NCI-H2227 (cell line): ENCODE measurements at regions not wholly inside any gene's neighbourhood (a gene's known extent, or its start where the extent isn't known, plus 50 kb on each side); places are given as distances from the start of the nearest gene placed in this dataset.
"Not testable (repeated sequence)": the region's sequence is repeated elsewhere in the genome, so short reads cannot be mapped to it uniquely, and the experiment has no call there.

Experiments used
- DNase-seq: peaks from one replicate; lab custom pipeline; 2025; ENCODE audit not compliant: unreplicated experiment; lab: John Stamatoyannopoulos, UW

DNA sequence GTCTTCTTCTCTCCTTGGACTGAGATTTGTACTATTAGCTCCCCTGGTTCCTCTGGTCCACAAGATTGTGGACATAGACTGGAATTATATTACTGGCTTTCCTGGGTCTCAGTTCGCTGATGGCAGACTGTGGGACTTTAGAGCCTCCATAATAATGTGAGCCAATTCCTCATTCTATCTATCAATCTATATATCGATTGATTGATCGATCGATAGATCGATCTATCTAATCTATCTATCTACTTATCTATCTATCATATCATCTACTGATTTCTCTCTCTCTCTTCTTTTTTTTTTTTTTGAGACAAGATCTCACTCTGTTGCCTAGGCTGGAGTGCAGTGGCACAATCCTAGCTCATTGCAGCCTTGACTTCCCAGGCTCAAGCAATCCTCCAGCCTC, 51.5 kb upstream of the DDR1 start:
- no peak for DNase-seq

DNA sequence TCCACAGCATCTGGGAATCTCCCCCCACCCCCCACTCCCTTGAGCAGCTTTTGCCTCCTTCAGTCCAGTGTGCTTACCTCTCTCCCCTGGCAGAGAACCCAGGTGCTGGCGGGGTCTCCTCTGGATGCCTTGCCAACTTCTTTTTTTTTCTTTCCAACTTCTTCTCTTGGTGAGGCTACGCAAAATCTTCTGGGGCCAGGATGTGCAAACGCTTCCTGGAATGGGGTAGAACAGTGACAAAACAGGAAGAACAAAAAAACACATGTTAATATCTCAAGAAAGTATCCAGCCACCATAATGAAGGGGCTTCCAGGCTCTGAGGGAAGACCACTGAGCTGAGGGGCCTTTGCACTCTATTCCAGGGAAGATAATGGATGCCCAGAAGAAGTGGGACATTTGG, 53.9 kb upstream of the DDR1 start:
- DNase-seq: no peak

DNA sequence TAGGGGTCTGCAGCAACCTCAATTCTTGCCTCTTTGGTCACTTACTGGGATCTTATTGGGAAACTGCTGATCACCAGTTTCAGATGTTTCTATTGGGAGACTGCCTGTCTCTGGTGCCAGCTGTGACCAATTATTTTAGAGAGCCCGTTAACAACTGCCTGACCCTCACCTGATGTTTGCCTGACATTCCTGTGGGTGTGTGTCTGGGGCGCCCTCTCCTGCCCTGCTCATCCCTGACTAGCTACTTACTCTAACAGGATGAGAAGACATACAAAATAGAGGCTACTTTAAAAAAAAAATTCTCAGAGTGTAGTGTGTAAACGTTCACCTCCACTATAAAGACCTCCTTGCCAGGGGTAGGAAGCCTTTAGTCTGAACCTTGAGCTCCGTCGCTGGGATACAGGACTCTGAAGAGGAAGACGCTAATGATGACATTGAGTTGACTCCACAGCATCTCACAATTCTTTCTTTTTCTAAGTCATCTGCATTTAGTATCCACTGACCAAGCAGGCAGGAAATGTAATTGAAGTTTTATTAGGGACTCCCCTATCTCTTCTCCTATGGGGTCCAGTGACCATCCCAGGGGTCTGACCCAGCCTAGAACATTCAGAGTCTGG, 54.6 kb upstream of the DDR1 start:
- DNase-seq: no peak

DNA sequence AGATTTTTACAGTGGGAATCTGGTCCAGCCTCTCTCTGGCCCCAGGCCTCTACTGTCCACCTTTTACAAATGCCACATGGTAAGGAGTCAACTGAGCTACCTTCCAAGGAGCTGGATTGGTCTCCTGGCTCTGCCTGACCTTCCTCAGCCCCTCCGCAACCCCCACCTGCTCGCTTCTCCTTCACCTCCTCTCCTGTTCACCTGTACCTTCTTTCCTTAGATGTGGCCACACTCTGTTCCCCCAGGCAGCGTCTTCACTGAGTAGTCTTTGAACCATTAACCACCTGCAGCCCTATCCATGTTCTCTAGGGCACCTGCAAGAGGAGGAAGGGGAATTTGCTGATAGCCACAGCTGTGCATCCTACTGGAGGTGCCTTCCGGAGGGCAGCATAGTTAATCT, 55.3 kb upstream of the DDR1 start:
- no peak for DNase-seq

DNA sequence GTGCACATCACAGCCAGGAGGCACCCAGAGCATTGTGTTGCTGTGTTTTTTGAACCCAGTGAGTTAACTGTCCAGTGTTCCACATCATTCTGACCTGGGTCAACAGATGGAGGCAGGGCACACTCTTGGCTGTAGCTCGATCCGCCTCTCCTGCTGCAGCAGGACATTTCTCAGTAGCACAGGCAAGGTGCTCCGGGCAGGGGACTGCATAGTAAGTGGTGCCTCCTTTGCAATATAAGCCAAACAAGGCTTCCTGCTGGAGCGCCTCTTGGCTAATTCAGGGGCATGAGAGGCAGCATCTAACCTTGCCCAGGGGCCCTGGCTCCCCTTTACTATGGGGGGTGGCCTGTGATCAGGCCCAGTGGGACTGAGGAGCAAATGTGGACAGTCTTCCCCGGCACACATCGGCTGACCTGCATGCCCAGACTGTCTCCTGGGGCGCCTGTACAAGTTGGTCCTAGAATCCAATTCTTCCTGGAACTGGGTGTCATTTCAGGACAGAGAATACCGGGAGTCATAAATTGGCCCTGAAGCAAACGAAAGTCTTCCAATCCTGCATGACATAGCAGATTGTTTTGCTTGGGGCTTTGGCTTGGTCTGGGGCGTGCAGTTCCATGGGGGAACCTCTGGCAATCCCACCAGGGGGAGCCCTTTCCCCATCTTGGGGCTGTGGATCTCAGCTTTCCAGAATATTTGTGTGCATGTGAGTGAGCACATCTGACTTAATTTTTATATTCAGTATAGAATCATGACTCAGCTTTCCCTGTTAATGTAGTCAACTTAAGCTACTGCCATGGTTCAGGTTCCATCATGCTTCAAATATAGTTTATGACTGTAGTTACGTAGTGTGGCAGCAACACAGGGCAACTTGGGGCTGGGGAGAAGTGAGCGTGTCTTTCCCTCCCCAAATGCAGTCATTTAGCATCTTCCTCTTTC, 56.0 kb upstream of the DDR1 start:
- DNase-seq: peak; percentile 84

DNA sequence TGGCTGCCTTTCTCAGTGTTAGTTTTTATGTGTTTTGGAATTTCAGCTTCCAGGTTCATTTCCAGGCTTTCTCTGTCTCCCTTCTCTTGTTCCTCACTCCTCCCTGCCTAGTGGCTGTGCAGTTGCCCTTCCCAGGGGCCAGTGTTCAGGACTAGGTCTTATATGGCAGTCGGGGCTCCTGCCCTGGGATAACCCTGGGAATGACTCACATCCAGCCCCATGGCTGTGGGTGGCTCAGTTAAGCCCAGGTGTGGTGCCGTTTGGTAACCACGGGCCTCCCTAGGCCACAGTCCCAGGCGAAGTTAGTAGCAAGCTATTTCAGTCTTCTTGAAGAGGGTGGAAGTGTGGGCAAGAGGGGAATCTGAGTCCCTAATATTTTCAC, 57.4 kb upstream of the DDR1 start:
- no peak for DNase-seq

DNA sequence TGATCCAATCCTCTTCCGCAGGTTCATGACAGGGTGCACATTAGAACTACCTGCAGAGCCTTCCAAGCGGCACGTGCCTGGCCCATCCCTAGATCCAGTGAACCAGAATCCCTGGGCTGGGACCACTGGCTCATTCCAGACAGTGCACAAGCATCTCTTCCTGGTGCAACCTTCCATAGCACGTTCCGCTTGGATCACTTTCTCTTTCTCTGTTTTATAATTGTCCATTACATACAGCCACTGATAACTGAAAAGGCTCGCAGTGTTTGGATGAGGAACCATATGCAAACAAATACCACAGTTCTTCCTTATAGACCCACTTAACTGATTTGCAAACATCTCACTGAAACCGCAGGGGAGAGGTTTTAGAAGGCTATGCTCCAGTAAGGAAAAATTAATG, 59.6 kb upstream of the DDR1 start:
- no peak for DNase-seq

DNA sequence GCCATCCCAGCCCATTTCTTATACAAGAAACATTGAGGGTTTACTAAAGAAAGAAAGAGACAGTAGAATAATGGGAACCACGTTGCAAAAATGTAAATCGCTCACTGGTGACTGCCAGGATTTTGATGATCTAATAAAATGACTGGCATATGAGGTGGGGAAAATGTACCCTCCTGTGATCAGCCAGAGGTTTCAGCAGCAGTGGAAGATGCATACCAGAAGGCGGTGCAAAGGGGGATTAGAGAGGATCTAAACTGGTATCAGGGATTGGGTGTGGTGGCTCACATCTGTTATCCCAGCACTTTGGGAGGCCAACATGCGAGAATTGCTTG, 60.8 kb upstream of the DDR1 start:
- DNase-seq: no peak

DNA sequence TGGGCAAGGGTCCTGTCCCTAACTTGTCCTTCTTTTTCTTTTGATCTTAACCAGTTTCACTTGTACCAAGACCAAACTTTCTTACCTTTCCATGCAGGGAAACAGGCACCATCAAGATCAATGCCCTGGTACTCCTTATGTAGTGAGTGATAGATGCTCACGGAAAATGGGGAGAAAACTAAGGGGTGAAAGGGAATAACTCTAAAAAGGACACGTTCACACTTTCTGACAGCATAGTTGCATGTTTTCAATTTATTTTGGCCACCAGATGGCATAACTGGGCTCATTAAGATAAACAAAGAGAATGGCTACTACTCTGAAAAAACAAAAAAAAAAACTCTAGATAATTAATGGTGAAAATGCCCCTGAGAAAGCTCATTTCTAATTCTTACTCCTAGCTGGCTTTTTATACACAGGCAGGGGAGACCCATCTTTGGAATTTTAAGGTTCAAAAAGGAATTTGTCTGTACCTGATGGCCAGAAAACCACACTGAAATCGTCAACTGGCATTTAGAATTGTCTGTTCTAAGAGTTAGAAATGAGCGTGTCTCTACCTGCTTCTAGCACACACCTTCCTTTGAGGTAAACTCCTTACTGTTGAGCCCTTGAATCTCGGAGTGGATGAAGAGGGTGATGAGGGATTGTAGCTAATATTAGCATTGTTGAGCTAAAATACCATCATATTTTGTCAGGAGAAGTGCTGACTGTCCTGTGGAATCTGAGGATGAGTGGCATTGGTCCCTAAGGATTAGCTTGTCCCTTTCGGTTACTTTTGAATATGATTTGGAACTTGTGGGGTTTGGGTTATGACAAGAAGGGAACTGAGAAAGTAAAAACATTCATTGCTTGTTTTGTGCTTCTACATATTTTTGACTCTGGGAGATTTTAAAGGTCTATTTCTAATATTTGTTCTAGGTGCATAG, 62.2 kb upstream of the DDR1 start:
- peak; percentile 27 for DNase-seq

DNA sequence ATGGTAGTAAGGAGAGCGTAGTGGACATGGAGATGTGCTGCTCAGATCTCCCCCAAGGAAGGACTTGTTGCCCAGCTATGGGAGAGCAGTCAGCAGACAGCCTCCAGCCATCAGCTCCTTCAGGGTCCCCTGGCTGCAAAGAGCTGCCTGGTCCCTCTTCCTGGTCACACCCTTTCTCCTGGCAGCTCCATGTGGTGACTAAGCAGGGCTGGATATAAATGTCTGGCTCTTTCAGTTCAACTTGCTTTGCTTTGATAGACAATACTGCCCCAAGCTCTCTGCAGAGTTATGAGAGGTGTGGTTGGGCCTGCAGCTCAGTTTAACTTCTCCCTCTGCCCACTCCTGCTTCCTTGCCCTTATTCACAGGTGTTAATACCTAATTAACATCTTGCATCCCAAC, 64.1 kb upstream of the DDR1 start:
- no peak for DNase-seq

DNA sequence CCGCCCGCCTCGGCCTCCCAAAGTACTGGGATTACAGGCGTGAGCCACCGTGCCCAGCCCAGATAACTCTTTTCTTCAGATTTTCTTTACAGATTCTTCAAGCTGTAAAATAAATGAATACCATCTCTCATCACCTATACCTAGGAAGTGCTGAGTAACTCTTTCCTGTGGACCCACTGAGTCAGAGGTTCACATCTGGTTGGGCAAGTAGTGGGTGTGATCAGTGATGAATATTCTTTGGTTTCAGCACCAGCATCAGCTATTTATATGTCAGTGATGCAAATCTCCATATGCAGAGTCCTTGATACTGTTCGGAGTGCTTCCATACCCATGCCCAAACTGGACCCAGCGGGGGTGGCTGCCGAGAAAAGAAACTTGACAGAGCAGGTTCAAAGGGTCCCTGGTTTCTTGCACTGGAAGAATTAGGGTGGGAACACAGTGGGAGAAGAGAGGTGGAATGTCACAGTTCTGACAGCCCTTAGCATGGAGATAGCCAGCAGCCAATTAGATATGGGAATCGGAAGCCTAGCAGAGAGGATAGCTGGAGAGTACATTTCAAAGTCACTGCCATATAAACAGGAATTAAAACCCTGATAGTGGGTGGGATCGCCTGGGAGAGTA, 64.9 kb upstream of the DDR1 start:
- no peak for DNase-seq

DNA sequence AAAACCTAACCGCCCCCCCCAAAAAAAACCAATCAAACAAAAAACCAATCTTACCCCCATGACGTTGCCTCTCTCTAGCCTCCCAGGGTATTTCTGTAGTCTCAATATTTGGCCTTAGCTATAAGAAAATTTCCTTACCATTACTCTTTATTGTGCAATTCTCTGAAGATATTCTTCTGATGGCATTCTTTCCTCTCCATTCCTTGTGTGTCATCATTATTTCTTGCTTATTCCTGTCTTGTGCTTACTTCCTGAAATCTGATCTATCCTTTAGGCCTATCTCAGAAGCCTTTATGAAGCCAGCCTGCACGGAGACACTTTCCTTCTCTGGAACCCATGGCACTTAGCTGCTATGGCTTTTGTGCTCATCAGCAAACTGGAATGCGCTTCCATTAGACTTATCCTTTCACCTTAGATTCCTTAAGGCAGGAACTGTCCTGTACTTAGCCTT, 65.9 kb upstream of the DDR1 start:
- DNase-seq: no peak

DNA sequence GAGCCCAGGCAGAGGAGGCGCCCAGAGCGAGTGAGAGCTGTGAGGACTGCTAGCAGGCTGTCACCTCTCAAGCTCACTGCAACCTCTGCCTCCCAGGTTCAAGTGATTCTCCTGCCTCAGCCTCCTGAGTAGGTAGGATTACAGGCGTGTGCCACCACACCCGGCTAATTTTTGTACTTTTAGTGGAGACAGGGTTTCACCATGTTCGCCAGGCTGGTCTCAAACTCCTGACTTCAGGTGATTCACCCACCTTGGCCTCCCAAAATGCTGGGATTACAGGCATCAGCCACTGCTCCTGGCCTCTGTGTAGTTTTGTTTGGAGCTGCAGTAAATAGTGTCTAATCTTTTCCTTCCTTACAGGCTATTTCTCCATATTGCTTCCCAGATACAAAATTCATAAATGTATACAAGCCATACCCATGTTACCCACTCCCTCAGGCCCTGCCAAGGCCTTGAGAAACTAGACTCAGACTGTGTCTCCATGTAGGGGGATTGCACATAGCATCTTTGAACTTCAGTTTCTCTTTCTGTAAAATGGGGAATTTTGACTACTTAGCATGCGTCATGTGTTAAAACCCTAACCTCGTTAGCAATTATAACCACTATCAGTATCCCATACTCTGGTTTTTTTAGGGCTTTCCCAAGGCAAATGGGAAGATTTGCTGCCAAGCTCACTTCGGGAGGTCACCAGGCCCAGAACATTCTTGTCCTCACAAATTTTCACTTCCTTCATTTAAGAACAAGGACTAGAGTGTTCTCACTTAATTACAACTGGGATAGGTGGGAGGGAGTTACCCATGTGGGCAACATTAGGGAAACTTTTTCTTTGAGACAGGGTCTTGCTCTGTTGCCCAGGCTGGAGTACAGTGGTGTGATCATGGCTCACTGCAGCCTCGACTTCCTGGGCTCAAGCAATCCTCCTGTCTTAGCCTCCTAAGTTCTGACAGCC, 67.3 kb upstream of the DDR1 start:
- no peak for DNase-seq

DNA sequence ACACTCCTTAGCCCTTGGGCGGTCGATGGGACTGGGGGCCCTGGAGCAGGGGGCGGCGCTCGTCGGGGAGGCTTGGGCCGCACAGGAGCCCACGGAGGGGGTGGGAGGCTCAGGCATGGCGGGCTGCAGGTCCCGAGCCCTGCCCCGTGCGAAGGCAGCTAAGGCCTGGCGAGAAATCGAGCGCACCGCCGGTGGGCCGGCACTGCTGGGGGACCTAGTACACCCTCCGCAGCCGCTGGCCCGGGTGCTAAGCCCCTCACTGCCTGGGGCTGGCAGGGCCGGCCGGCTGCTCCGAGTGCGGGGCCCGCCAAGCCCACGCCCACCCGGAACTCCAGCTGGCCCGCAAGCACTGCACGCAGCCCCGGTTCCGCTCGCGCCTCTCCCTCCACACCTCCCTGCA, 68.0 kb upstream of the DDR1 start:
- DNase-seq: not testable (repeated sequence)

DNA sequence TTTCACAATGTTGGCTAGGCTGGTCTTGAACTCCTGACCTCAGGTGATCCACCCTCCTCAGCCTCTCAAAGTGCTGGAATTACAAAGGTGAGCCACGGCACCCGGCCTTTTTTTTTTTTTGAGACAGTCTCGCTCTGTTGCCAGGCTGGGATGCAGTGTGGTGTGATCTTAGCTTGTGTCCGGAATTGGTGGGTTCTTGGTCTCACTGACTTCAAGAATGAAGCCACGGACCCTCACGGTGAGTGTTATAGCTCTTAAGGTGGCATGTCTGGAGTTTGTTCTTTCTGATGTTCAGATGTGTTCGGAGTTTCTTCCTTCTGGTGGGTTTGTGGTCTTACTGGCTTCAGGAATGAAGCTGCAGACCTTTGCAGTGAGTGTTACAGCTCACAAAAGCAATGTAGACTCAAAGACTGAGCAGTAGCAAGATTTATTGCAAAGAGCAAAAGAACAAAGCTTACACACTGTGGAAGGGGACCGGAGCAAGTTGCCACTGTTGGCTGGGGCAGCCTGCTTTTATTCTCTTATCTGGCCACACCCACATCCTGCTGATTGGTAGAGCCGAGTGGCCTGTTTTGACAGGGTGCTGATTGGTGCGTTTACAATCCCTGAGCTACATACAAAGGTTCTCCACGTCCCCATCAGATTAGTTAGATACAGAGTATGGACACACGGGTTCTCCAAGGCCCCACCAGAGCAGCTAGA, 69.1 kb upstream of the DDR1 start:
- DNase-seq: not testable (repeated sequence)

DNA sequence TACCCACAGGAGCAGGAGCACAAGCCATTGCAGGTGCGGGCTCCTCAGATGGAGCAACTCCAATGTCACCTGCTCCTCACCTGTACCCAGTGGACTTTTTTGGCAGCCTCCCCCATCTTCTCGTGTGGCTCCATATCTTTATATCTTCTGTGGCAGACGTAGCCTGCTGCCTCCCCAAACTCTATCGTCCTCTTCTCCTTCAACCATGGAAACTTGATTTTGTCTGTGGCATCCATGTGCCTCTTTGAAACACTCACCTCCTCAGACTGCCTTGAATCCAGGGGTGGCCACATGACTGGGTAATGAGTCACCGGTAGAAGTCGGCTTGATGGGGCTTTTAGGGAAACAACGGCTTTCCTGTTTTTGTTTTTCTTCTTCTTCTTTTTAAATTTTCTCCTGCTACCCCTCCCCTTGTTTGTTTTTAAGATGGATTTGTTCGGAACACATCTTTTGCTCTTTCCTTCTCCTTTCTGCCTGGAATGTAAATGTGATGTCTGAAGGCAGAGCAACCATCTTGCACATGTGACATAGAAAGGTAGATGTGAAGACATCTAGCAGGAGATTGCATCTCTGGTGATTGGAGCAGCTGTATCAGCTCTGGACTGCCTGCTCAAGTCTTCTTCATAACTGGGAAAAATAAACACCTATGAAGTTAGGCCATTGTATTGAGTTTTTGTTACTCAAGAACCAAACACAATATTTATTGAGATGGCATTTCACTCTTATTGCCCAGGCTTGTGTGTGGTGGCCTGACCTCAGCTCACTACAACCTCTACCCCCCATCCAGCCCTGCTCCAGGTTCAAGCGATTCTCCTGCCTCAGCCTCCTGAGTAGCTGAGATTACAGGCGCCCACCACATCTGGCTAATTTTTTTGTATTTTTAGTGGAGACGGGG, 69.9 kb upstream of the DDR1 start:
- DNase-seq: no peak

DNA sequence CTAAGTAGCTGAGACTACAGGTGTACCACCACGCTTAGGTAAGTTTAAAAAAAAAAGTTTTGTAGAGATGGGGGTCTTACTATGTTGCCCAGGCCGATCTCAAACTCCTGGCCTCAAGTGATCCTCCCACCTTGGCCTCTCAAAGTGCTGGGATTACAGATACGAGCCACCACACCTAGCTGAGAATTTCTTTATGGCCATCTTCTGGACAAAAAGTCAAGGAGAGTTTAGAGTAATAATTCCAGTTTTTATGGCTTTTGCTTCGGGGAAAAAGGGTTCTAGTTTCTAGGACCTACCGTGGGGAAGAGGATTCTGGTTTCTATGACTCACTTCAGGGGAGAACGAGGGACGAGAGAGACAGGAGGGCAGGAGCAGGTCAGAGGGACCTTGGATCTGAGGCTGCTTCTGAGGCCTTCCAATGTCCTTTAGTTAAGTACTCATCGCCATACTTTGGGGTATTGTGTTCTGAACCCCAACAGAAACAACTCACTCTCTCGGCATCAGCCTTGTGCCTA, 69.3 kb upstream of the IER3 start:
- no peak for DNase-seq

DNA sequence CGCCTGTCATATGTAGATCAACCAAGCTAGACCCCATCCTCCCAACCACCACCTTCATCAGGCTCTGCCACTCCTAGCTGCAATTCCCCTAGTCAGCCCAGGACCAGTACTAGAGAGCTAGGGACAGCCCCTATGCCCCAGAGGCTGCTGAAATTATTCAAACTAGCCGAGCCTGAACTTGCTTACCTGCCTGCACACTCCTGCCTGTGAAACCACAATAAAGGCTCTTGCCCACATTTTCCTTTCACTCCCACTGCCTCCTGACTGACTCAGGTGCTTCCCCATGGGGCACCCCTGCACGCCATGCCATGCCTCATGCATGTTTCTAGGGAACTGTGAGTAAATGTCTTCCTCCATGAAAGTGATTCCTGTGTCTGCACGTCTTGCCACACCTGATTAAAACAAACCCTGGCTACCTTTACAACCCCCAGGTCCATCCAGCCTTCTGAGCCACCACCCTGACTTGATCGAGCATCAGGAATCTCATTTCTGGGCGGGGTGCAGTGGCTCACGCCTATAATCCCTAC, 66.5 kb upstream of the IER3 start:
- no peak for DNase-seq
